Mesendoderm (in vitro differentiated cells): ENCODE measurements at regions not wholly inside any gene's neighbourhood (a gene's known extent, or its start where the extent isn't known, plus 50 kb on each side); places are given as distances from the start of the nearest gene placed in this dataset.
A peak's percentile ranks its signal among the peaks of the same experiment; 100 is the strongest.

Experiments
- DNase-seq: peaks from one replicate; pipeline ENCODE4 v3.0.0; 2013
- H2AK5ac ChIP-seq: 2 replicates; pipeline ENCODE4 v1.6.1; 2013; ENCODE audit warnings: low read length, inconsistent platforms
- H2BK120ac ChIP-seq: 2 replicates; pipeline ENCODE4 v1.6.1; 2013; ENCODE audit warnings: low read depth, mild to moderate bottlenecking, low read length, moderate library complexity, mixed read lengths
- H2BK15ac ChIP-seq: replicated peaks from 2 replicates; pipeline ENCODE4 v1.6.1; 2013; ENCODE audit warnings: low read depth, mild to moderate bottlenecking, moderate library complexity
- H2BK5ac ChIP-seq: 2 replicates; pipeline ENCODE4 v1.6.1; 2013; ENCODE audit warnings: low read length, inconsistent platforms
- H3K18ac ChIP-seq: 2 replicates; pipeline ENCODE4 v1.6.1; 2013; ENCODE audit warnings: mild to moderate bottlenecking, low read length, mixed read lengths
- H3K23ac ChIP-seq: one replicate; pipeline ENCODE4 v1.6.1; 2013; ENCODE audit warnings: low read length
- H3K27ac ChIP-seq: 2 replicates; pipeline ENCODE4 v1.5.1; 2013; ENCODE audit warnings: low read depth, mild to moderate bottlenecking, inconsistent platforms, low read length, moderate library complexity
- H3K27me3 ChIP-seq: 2 replicates; pipeline ENCODE4 v1.6.1; 2013; ENCODE audit warnings: low read length, control low read depth, mild to moderate bottlenecking, inconsistent platforms; ENCODE audit not compliant: insufficient read depth, poor library complexity
- H3K36me3 ChIP-seq: 2 replicates; pipeline ENCODE4 v1.6.1; 2013; ENCODE audit warnings: low read length, inconsistent platforms; ENCODE audit not compliant: control insufficient read depth, insufficient read depth
- H3K4ac ChIP-seq: one replicate; pipeline ENCODE4 v1.6.1; 2013; ENCODE audit warnings: low read depth, mild to moderate bottlenecking, low read length, moderate library complexity
- H3K4me1 ChIP-seq: 2 replicates; pipeline ENCODE4 v1.6.1; 2013; ENCODE audit warnings: low read depth, low read length, inconsistent platforms; ENCODE audit not compliant: control insufficient read depth
- H3K4me2 ChIP-seq: 2 replicates; pipeline ENCODE4 v1.6.1; 2013; ENCODE audit warnings: low read length
- H3K4me3 ChIP-seq: 2 replicates; pipeline ENCODE4 v1.5.1; 2013; ENCODE audit warnings: mild to moderate bottlenecking, low read length
- H3K56ac ChIP-seq: one replicate; pipeline ENCODE4 v1.6.1; 2013; ENCODE audit warnings: low read length
- H3K79me1 ChIP-seq: 2 replicates; pipeline ENCODE4 v1.6.1; 2013; ENCODE audit warnings: low read length, inconsistent platforms
- H3K79me2 ChIP-seq: 2 replicates; pipeline ENCODE4 v1.6.1; 2013; ENCODE audit warnings: mild to moderate bottlenecking, low read length; ENCODE audit not compliant: control insufficient read depth, insufficient read depth
- H3K9ac ChIP-seq: 2 replicates; pipeline ENCODE4 v1.6.1; 2013; ENCODE audit warnings: low read length, inconsistent platforms
- H4K5ac ChIP-seq: one replicate; pipeline ENCODE4 v1.6.1; 2013; ENCODE audit warnings: low read length
- H4K8ac ChIP-seq: one replicate; pipeline ENCODE4 v1.6.1; 2013; ENCODE audit warnings: low read depth, mild to moderate bottlenecking, control low read depth, low read length, moderate library complexity
- WGBS: extraction: QIAGEN DNeasy Blood & Tissue Kit; methylation state at CpG from one replicate; pipeline ENCODE4 v1.1.7; 2013; ENCODE audit warnings: low lambda C conversion rate, missing lambda C conversion rate; ENCODE audit not compliant: insufficient coverage; ENCODE audit errors: extremely low coverage; 5-methylcytosine and 5-hydroxymethylcytosine counted together

DNA sequence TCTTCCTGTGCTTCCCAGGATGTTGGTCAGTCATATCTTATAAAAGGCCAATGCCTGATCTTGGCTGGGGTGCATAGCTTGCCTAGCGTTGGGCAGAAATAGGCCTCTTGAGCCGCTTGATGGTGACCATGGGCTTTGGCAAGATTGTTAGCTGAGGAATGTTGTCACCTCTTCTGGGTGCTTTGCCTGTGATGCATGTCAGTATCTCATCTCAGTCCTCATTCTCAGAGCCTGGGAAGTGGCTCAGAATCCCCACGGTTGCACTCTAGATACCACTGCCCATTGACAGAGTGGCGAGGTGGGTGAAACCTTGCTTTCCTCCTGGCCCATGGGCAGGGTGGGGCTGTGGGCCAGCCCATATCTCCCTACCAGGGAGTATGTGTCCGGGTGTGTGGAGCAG, 79.2 kb upstream of the MGAT5 start:
- no peak overlapping the region for H3K4me2 ChIP-seq
- H2BK5ac ChIP-seq = no peak overlapping the region
- no peak overlapping the region for H2BK120ac ChIP-seq
- H3K4ac ChIP-seq = no peak overlapping the region
- H2BK15ac ChIP-seq = no peak overlapping the region
- H2AK5ac ChIP-seq = no peak overlapping the region
- no peak overlapping the region for H3K4me3 ChIP-seq
- H3K23ac ChIP-seq = no peak overlapping the region
- no peaks in the 10 kb centered on the region for H3K27me3 ChIP-seq
- H4K8ac ChIP-seq = no peak overlapping the region
- H3K9ac ChIP-seq = no peak overlapping the region
- peaks cover 10% of the 10 kb centered on the region for H3K79me2 ChIP-seq
- H3K79me1 ChIP-seq = peaks cover 32% of the 10 kb centered on the region
- no peak overlapping the region for H3K18ac ChIP-seq
- H4K5ac ChIP-seq = no peak overlapping the region
- H3K4me1 ChIP-seq = no peaks in the 10 kb centered on the region
- no peaks in the 10 kb centered on the region for H3K36me3 ChIP-seq
- no peak overlapping the region for H3K56ac ChIP-seq
- WGBS = no CpG with 5 or more reads among the region's 5 CpGs
- H3K27ac ChIP-seq = no peak overlapping the region
- no peak for DNase-seq

DNA sequence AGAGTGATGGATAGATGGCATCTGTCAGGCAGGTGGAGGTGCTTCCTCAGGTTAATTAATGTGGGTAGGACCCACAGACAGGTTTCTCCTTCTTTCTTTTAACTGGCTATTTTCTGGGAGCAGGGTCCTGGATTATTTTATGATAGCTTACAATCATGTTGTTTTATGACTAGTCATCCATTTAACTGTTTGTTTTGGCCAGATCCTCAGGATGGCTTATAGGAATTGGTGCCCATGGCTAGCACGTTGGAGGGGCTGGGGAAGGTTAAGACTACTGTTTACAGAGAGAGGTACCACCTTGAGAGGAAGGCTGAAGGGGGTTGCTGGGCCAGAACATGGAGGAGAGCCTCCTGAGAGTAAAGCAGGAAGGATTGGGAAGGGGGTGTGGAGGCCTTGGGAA, 78.0 kb upstream of the MGAT5 start:
- H4K8ac ChIP-seq = no peak overlapping the region
- H3K18ac ChIP-seq = no peak overlapping the region
- H3K79me1 ChIP-seq = peaks cover 30% of the 10 kb centered on the region
- H2BK5ac ChIP-seq = no peak overlapping the region
- peaks cover 12% of the 10 kb centered on the region for H3K79me2 ChIP-seq
- no peak overlapping the region for H3K9ac ChIP-seq
- no peak overlapping the region for H3K23ac ChIP-seq
- H3K4me3 ChIP-seq = no peak overlapping the region
- no peak overlapping the region for H2BK15ac ChIP-seq
- no peaks in the 10 kb centered on the region for H3K36me3 ChIP-seq
- no peak overlapping the region for H4K5ac ChIP-seq
- H2BK120ac ChIP-seq = no peak overlapping the region
- no peak overlapping the region for H3K56ac ChIP-seq
- H3K4ac ChIP-seq = no peak overlapping the region
- no peak overlapping the region for H3K4me2 ChIP-seq
- no peak overlapping the region for H3K27ac ChIP-seq
- H3K27me3 ChIP-seq = no peaks in the 10 kb centered on the region
- DNase-seq = no peak
- WGBS = no CpG with 5 or more reads among the region's 1 CpG
- H2AK5ac ChIP-seq = no peak overlapping the region
- no peaks in the 10 kb centered on the region for H3K4me1 ChIP-seq

- no CpG with 5 or more reads among the region's 13 CpGs for WGBS
- no peak overlapping the region for H2BK15ac ChIP-seq
- peaks cover 12% of the 10 kb centered on the region for H3K79me2 ChIP-seq
- no peak overlapping the region for H2BK5ac ChIP-seq
- H3K4me3 ChIP-seq = no peak overlapping the region
- H4K8ac ChIP-seq = no peak overlapping the region
- H3K27ac ChIP-seq = no peak overlapping the region
- H2AK5ac ChIP-seq = no peak overlapping the region
- H3K23ac ChIP-seq = no peak overlapping the region
- H4K5ac ChIP-seq = no peak overlapping the region
- H3K4ac ChIP-seq = no peak overlapping the region
- H3K36me3 ChIP-seq = no peaks in the 10 kb centered on the region
- no peak overlapping the region for H3K4me2 ChIP-seq
- no peak overlapping the region for H3K18ac ChIP-seq
- no peak overlapping the region for H3K9ac ChIP-seq
- H3K56ac ChIP-seq = no peak overlapping the region
- peak; percentile 33 for DNase-seq
- H3K4me1 ChIP-seq = no peaks in the 10 kb centered on the region
- peaks cover 32% of the 10 kb centered on the region for H3K79me1 ChIP-seq
- no peaks in the 10 kb centered on the region for H3K27me3 ChIP-seq
- H2BK120ac ChIP-seq = no peak overlapping the region
These were observed 76.4 kb upstream of the MGAT5 start for GRCh38 chr2:134177351-134177931.

DNA sequence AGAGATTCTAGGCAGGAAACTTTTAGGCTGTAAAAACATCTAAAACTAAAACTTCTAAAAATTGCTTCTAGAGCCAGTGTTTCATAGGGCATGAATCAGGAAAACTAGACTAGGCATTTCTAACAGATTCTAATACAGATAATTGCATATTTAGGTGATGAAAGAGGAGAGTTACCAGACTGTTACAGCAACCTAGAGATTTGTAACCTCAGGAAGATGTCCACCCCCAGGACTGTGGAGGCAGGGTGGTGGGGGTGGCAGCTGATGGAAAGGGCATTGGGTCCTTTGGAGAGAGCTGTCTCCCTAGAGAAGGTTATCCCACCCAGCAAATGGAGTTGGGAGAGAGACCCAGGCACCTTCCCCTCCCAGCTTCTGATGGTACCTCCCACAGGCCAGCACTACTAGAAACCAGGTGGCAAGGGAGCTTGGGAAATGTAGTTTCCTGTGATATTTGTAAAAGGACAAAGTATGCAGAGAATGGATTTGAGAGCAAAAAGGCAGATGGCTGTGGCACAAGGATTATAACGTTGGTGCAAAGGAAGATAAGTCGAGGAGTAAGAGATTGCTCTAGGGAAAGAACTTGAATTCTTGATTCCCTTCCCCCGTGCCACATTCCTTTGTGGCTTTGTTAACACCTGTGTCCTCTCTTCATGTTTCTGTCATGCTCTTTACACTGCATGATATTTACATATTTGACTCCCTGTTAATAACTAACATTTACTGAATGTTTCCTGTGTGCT, 75.6 kb upstream of the MGAT5 start:
- no CpG with 5 or more reads among the region's 3 CpGs for WGBS
- H3K27ac ChIP-seq = no peak overlapping the region
- no peak overlapping the region for H2BK120ac ChIP-seq
- H3K79me1 ChIP-seq = peaks cover 32% of the 10 kb centered on the region
- no peak overlapping the region for H2BK5ac ChIP-seq
- H4K8ac ChIP-seq = no peak overlapping the region
- no peaks in the 10 kb centered on the region for H3K27me3 ChIP-seq
- H3K9ac ChIP-seq = no peak overlapping the region
- H3K56ac ChIP-seq = no peak overlapping the region
- no peak overlapping the region for H3K4me2 ChIP-seq
- H3K18ac ChIP-seq = no peak overlapping the region
- no peak overlapping the region for H3K4ac ChIP-seq
- H3K36me3 ChIP-seq = no peaks in the 10 kb centered on the region
- no peaks in the 10 kb centered on the region for H3K4me1 ChIP-seq
- DNase-seq = peak; percentile 54
- no peak overlapping the region for H2AK5ac ChIP-seq
- no peak overlapping the region for H2BK15ac ChIP-seq
- H3K4me3 ChIP-seq = no peak overlapping the region
- peaks cover 12% of the 10 kb centered on the region for H3K79me2 ChIP-seq
- H3K23ac ChIP-seq = no peak overlapping the region
- no peak overlapping the region for H4K5ac ChIP-seq

DNA sequence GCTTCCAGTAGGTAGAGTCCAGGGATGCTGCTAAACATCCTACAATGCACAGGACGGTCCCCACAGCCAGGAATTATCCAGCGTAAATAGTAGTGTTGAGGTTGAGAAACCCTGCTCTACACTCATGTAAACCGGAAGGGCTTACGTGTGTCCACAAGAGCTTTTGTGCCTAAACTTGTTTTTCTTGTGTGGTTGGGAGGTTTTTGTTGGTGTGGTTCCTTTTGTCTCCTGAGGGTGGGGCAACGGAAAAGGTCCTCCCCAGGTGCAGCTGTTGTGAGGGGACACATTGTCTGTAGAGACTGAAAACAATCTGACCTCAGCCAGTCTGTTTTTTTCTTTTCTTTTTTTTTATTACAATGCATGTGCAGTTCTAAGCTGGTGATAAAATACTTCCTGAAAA, 72.7 kb upstream of the MGAT5 start:
- H4K8ac ChIP-seq = no peak overlapping the region
- no CpG with 5 or more reads among the region's 5 CpGs for WGBS
- H3K27me3 ChIP-seq = no peaks in the 10 kb centered on the region
- no peak overlapping the region for H2BK15ac ChIP-seq
- peaks cover 7% of the 10 kb centered on the region for H3K79me2 ChIP-seq
- peak overlapping the region; percentile 57 for H4K5ac ChIP-seq
- DNase-seq = no peak
- peaks cover 25% of the 10 kb centered on the region for H3K79me1 ChIP-seq
- no peak overlapping the region for H2BK120ac ChIP-seq
- H3K23ac ChIP-seq = no peak overlapping the region
- no peak overlapping the region for H3K27ac ChIP-seq
- H3K4me2 ChIP-seq = no peak overlapping the region
- H2AK5ac ChIP-seq = no peak overlapping the region
- no peak overlapping the region for H3K56ac ChIP-seq
- no peak overlapping the region for H2BK5ac ChIP-seq
- no peak overlapping the region for H3K4ac ChIP-seq
- H3K9ac ChIP-seq = no peak overlapping the region
- no peaks in the 10 kb centered on the region for H3K36me3 ChIP-seq
- no peaks in the 10 kb centered on the region for H3K4me1 ChIP-seq
- no peak overlapping the region for H3K4me3 ChIP-seq
- H3K18ac ChIP-seq = no peak overlapping the region

DNA sequence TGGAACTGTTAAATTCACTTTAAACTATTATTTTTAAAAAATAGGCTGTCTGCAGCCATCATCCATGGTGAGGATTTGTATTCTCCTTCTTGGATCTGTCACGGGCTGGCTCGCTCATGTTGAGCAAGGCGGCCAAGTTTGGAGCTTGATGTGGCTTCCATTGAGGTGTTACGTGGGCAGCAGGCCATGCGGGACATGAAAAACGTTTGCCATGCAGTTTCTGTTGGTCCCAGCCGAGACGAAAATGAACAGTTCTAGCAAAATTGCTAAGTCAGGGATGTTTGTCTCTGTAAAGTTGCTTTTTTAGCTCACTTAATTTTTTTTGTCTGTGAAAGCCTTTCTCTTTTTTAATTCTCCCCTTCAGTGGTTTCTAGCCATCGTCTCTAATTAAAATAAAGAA, 70.2 kb upstream of the MGAT5 start:
- no CpG with 5 or more reads among the region's 9 CpGs for WGBS
- H2BK5ac ChIP-seq = no peak overlapping the region
- H3K79me1 ChIP-seq = peaks cover 30% of the 10 kb centered on the region
- no peak overlapping the region for H2BK15ac ChIP-seq
- H3K4ac ChIP-seq = no peak overlapping the region
- H3K56ac ChIP-seq = no peak overlapping the region
- no peak overlapping the region for H3K18ac ChIP-seq
- H4K8ac ChIP-seq = no peak overlapping the region
- no peak overlapping the region for H3K9ac ChIP-seq
- H3K79me2 ChIP-seq = peaks cover 10% of the 10 kb centered on the region
- no peak overlapping the region for H4K5ac ChIP-seq
- no peak overlapping the region for H3K4me3 ChIP-seq
- H3K4me2 ChIP-seq = no peak overlapping the region
- H2AK5ac ChIP-seq = no peak overlapping the region
- no peaks in the 10 kb centered on the region for H3K27me3 ChIP-seq
- H3K4me1 ChIP-seq = no peaks in the 10 kb centered on the region
- DNase-seq = no peak
- H3K36me3 ChIP-seq = no peaks in the 10 kb centered on the region
- H3K23ac ChIP-seq = no peak overlapping the region
- no peak overlapping the region for H2BK120ac ChIP-seq
- H3K27ac ChIP-seq = no peak overlapping the region
